Fibroblast of the conjunctiva (primary cell): ENCODE measurements at regions not wholly inside any gene's neighbourhood (a gene's known extent, or its start where the extent isn't known, plus 50 kb on each side); places are given as distances from the start of the nearest gene placed in this dataset.

ENCODE experiments used
- DNase-seq: peaks from one replicate; pipeline ENCODE4 v3.0.0-alpha.2; 2010; ENCODE audit warnings: low read depth

DNA sequence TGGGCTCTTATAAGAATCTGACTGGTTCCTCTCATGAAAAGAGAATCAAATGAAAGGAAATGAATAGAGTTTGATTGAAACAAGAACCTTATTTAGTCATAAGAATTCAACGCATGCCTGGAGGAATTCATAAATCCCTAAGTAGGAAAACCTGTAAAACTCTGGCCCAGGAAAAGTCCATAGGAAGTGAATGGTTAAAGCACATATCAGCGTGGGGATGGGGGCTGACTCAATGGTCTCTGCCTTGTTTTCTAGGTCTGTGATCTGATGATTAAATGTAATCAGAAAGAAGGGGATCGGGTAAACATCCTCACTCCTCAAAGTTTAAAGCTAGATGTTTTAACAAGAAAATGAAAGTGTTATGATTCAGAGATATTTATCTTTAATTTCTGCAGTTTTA, 759.4 kb upstream of the C9orf72 start:
- DNase-seq, result no peak

- no peak for DNase-seq
Observed at GRCh38 chr9:28341913-28342312, 768.6 kb upstream of the C9orf72 start.

GRCh38 chr9:28342815-28343338, 769.6 kb upstream of the C9orf72 start:
- DNase-seq, result no peak

DNA sequence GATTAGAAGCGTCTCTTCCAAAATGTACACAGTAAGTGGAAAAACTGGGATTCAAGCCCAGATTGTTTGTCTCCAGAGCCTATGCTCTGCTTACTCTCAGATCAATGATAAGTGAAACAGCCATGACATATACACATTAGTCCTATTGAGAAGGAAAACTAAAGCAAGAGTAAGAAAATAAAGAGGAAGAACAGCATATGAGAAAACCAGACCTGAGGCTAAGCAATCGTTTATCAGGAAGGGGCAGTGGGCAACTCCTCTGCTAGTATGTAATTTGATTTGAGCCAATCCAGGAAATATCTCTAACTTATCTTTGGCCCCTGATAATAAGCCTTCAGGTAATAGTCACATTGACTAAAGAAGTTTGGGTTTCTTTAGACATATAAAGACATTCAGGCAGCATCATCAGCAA, 789.9 kb upstream of the C9orf72 start:
- no peak for DNase-seq

DNA sequence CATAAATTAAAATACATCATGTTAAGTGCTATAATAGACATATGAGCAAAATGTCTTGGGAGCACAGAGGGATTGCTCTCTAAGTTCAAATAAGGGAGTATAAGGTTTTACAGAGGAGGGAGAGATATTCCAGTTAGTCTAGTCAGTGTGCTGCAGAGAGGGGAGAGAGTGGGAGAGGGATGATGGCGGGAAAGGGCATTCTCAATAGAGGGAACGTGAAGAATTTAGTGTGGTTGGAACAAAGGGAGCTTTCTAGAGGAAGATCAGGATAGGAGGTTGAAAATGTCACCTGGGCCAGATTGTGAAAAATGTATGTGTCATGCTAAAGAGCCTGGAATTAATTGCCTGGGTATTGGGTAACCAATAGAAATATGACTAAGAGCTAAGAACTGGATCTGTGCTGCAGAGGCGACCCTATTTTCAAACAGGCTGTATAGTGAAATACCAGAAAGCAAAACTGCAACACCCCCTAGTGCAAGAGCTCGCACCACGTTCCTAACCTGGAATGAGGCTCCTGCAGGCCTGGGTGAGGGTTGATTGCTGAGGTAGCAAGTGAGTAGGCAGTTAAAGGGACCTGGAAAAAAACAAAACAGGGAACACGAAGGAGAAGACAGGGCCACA, 791.8 kb upstream of the C9orf72 start:
- DNase-seq, result peak; percentile 31

- DNase-seq, result peak; percentile 43
Observed at GRCh38 chr9:28365728-28366127, 792.4 kb upstream of the C9orf72 start.

GRCh38 chr9:28378231-28378630, 805.0 kb upstream of the C9orf72 start:
- DNase-seq, result no peak

DNA sequence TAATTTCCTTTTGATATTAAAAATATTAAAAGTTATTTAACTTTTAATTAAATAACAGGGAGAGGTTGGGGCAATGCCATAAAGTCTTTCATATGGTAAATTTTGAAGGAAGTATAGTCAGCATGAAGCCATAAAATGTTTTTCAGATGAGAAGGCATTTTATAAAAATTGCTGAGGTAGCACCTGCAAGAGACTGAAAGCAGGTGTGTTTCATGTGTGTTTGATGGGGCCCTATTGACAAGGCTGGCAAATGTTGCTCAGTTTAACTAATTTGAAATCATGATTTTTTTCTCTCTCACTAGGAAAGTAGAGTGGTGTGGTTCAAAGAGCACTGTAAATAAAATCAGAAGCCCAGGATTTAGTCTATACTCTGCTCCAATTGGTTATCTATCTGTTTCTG, 805.8 kb upstream of the C9orf72 start:
- DNase-seq, result no peak

DNA sequence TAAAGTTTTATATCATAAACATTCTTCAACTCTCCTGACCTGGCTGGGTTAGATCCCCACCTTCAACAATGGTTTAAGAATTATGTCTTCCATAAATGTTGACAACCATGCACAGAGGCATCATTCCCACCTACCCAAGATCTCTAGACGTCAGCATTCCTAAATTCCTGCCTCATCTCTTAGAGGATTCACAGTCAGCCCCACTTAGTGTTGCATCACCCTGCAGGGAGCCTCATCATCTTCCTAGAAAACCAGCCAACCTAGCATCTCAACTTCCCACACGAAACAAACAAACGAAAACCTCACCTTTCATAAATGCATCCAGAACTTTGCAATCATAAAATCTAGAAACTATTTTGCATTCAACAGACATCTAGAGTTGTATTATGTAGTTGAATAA, 816.1 kb upstream of the C9orf72 start:
- no peak for DNase-seq

- DNase-seq, result no peak
Observed at GRCh38 chr9:28394774-28395173, 821.5 kb upstream of the C9orf72 start.

DNA sequence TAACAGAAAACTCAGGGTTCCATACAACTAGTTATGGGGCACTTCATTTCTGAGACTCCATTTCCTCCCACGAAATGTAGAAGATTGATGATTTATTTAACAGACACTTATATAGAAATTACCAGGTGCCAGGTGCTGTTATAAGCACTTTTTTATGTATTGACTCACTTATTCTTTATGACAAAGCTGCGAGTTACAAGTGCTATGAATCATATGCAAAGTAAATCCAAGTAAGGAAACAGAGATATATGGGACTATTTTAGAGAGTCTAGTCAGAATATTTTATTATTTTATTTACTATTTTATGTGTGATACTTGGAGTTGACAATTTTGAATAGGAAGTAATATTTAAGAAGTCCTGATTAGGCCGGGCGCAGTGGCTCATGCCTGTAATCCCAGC, 822.8 kb upstream of the C9orf72 start:
- no peak for DNase-seq

DNA sequence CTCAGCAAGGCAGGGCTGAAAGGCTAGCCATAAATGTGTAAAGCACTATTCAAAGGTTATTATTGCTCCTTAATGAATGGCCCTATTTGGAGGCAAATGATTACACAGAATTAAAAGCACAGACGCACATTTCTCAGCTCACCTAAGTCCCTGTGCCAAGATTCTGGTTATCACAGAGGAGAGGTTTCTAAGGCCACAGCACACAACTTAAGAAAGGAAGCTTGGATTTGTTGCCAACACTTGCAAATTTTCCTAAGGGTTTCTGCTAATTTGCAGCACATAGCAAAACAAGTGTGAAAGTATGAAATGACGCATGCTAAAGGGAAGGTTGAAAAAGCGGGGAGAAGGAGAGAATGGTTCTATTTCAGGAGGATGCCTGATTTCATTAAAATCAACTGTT, 834.1 kb upstream of the C9orf72 start:
- DNase-seq, result no peak

DNA sequence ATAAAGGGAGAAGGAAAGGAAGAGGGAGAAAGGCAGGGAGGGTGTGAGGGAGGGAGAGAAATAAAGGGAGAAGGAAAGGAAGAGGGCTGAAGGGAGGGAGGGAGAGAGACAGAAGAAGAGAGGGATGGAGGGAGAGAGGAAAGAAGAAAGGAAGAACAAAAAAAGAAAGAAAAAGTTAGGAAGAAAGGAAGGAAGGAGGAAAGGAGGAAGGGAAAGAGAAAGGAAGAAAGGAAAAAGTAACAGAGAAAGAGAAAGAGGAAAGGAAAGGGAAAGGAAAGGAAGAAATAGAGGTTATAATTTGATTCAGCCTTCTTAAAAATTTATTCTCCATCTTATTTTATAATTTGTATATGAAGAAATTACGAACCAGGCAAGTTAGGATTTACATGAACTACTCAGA, 836.6 kb upstream of the C9orf72 start:
- no peak for DNase-seq

DNA sequence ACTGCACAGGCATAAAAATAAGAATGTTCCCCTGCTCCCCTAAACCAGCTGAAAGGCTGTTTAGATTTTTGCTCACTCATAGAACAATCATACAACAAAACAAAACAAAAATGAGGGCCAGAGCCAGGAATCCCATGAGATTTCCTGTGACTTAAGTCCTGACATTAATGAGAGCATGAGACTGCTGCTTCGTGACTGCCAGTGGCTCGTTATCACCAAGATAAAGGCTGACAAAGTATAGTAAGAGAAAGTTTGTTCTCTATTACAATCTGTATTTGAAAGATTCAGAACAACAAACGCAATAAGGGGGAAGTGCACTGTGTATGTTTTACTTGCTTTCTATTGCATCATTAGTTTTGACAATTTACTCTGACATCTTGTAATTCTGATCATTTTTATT, 837.1 kb upstream of the C9orf72 start:
- DNase-seq, result no peak

DNA sequence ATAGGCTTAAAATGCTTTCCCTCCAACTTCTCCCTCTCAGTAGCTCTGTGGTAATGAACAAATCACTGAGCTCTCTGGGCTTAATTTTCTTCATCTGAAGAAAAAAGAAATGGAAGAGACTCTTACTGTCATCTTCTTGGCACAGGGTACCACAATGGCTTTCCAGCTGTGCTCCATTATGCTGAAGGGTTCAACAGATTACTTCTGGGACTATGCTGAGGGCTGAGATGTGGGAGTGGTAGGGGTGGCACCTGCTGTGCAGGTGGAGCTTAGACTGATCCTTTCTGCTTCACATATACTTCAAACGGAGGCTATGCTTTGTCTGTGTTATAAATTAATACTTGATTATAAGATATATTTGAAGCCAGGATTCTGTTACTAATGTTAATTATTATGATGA, 840.2 kb upstream of the C9orf72 start:
- DNase-seq, result no peak

- DNase-seq, result no peak
Observed at GRCh38 chr9:28423255-28423654, 850.0 kb upstream of the C9orf72 start.

DNA sequence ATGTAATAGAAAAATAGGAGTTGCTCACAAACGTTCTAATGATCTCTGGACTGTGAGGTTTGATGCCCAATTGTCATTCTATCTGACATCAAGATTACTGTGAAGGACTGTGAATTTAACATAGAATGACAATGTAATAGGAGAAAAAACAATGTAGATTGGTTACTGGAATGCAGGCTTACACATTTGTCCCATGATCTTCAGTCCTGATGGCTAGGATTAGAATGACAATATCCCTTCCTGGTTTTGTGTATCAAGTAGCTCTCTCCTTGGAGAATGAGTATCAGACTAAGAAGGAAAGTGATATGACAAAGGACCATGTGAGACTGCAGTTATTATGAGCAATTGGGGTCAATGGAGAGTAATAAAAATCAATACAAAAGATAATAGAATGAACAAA, 862.2 kb upstream of the C9orf72 start:
- DNase-seq, result no peak

GRCh38 chr9:28439688-28440087, 866.4 kb upstream of the C9orf72 start:
- DNase-seq, result no peak

- no peak for DNase-seq
Observed at GRCh38 chr9:28443461-28443860, 870.2 kb upstream of the C9orf72 start.

DNA sequence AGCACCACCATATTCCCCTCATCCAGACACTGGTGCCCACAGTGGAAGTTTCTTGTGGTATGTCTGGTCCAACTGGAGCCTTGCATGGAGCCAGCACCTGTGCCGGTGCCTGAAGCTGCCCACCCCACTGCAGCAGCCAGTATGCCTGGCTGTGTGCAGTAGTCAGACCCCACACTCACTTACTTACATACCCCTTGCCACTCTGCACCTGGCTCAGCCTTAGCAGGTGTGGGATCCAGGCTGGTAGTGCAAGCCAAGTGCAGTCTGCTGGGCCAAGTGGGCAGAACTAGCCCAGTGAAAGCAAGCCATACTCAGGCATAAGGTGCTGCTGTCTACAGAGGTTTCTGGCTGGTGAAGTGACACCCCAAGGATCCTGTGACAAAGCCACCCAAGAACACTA, 871.4 kb upstream of the C9orf72 start:
- DNase-seq, result no peak

DNA sequence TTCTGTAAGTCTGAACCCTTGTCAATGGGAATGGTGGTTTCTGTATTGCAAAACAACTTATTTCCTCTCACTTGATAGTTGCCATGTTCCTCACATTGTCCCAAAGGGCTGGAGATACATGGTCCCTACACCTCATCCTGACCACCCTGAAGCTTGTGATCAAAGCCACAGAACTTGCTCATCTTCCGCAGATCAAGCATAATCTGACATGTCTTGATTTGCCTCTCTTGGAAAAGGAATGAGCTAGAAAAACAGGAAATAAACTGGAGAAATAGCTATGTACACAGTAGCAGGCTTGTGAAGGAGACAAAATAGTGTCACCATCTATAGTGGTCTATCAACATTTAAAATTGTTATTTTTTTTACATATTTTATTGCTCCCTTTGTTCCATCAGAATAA, 871.9 kb upstream of the C9orf72 start:
- DNase-seq, result no peak

DNA sequence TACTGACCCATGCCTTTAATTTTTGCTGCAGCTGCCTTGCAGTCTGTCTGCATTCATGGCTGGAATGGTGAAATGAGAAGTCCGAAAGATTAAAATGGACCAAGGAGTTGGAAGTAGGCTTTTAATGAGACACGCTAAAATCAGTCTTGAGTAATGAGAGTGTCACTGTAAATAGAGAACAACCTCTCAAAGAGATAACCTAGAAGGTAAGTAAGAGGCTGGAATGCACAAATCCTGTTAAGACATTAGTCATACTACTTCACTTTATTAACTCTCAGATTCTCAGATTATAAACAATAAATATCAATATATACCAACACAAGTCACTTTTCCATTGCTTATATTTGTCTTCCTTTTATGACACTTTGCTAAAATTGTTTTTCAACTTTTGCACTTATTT, 880.6 kb upstream of the C9orf72 start:
- DNase-seq, result no peak

DNA sequence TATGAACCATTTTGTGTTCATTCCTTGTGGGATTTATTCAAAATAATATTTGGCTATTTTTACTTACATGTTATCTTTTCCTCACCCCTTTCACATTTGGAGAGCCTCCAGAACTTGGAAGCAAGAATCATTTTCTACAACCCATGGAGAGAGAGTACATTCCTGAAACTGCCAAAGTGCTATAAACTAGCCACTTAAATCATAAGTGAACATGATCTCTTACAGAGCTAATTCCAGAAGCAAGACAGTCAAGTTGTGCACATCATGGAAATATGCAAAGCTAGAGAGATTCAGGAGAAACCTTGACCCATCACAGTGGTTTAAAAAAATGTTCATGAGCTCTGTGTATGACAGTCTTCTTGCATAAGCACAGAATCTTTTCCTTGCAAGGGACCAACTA, 883.6 kb upstream of the C9orf72 start:
- DNase-seq, result no peak

DNA sequence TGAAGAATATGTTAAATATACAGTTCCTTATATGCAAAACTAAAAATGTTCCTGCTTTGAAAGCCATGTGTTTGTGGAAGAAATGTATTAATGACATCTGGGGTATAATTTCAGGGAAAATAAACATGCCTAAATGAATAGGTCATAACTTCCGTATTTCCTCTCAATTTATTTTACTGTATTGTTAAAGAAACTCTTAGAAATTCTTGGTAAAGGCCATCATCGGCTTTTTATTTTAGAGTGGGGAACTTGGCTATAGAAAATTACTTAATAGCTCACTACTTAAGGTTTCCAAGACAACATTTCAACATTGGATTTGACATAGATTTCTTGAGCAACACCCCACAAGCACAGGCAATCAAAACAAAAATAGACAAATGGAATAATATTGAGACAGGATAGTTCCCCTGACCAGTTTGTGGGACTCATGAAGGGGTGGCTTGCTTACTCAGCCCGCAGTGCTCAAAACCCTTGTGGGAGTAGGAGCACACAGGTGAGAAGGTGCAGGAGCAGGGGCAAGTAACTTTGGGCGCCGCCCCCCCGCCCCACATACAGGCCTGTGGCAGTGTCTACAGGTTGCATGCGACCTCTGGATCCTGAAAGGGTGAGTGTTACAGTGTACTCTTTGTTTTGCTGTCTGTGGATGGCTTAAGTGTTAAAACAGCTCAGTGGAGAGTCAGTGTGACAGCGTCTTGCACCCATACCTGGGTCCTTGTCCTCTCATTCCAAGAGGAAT, 891.4 kb upstream of the C9orf72 start:
- no peak for DNase-seq
